IPS DF 6.9 (cell line): ENCODE measurements at regions not wholly inside any gene's neighbourhood (a gene's known extent, or its start where the extent isn't known, plus 50 kb on each side); places are given as distances from the start of the nearest gene placed in this dataset.

Experiments used
- DNase-seq: peaks from one replicate; pipeline ENCODE4 v3.0.0-alpha.2; 2013; ENCODE audit warnings: low read depth, low spot score
- H3K27ac ChIP-seq: one replicate; pipeline ENCODE4 v1.5.1; 2013; ENCODE audit warnings: low read length, control low read depth
- H3K27me3 ChIP-seq: 2 replicates; pipeline ENCODE4 v1.6.1; 2013; ENCODE audit warnings: mild to moderate bottlenecking, low read length; ENCODE audit not compliant: control insufficient read depth, insufficient read depth
- H3K36me3 ChIP-seq: 2 replicates; pipeline ENCODE4 v1.6.1; 2013; ENCODE audit warnings: low read length; ENCODE audit not compliant: control insufficient read depth, insufficient read depth
- H3K4me1 ChIP-seq: 2 replicates; pipeline ENCODE4 v1.6.1; 2013; ENCODE audit warnings: low read length; ENCODE audit not compliant: control insufficient read depth, insufficient read depth
- H3K4me3 ChIP-seq: 2 replicates; pipeline ENCODE4 v1.5.1; 2013; ENCODE audit warnings: mild to moderate bottlenecking, low read length
- H3K9me3 ChIP-seq: 2 replicates; pipeline ENCODE4 v1.6.1; 2013; ENCODE audit warnings: low read length, inconsistent platforms; ENCODE audit not compliant: control insufficient read depth, insufficient read depth
- WGBS: extraction: QIAGEN DNeasy Blood & Tissue Kit; methylation state at CpG from one replicate; pipeline ENCODE4 v1.1.7; 2013; ENCODE audit warnings: mixed read lengths, missing lambda C conversion rate; ENCODE audit not compliant: insufficient read length, insufficient coverage; 5-methylcytosine and 5-hydroxymethylcytosine counted together

DNA sequence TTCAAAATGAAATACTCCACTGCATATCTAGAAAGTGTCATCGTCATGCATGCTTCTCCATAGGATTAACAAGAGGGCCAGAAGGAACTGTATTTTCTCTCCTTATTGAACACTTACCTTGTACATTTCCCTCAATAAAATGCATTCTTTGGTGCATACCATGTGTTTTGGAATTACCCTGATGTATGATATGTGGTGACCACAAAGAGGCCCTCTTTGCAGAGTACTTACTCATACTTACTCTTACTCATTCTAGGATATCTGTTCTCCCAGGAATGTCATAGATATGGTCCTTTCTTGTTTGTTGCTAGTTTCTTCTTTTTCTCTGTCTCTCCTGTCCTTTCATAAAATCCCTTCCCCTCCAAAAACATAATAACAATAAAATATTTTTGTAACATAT is 1087.1 kb upstream of the POT1 start:
- no peak for DNase-seq
- Histone ChIP-seq H3K27ac (no peak overlapping the region), H3K36me3 (no peaks in the 10 kb centered on the region; the same call in 1 of the 2 replicates), H3K9me3 (no peaks in the 10 kb centered on the region), H3K4me1 (no peaks in the 10 kb centered on the region), H3K27me3 (no peaks in the 10 kb centered on the region), H3K4me3 (no peak overlapping the region)
- WGBS: no CpG with 5 or more reads among the region's 1 CpG

DNA sequence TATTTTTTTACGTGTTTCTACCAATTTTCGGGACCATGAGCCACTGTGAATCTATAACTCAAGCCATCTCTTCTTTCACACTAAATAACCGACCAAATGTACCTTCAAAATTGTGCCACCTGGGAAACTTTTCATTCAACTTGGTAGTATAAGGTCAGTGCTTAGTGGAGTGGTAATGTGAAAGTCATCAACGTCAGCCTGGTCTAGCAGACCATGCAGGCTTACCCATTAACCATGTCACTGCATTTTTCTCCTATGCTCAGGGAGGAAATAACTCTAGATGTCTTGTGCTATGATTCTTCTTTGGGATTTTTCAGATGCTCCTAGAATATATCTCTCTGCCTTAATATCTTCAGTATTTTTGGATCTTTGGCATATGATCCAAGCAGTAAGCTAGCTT is 1075.4 kb upstream of the POT1 start:
- Histone ChIP-seq H3K36me3 (no peaks in the 10 kb centered on the region), H3K4me1 (no peaks in the 10 kb centered on the region; the same call in 1 of the 2 replicates), H3K27ac (no peak overlapping the region), H3K27me3 (no peaks in the 10 kb centered on the region), H3K4me3 (no peak overlapping the region), H3K9me3 (no peaks in the 10 kb centered on the region)
- no peak for DNase-seq
- 100% methylated on average over 3 of the region's 4 CpGs for WGBS

GRCh38 chr7:126001349-126001748 is 1071.7 kb upstream of the POT1 start:
- H3K9me3 ChIP-seq: no peaks in the 10 kb centered on the region
- WGBS: no CpG with 5 or more reads among the region's 1 CpG
- no peak overlapping the region for H3K4me3 ChIP-seq
- H3K36me3 ChIP-seq: no peaks in the 10 kb centered on the region
- no peaks in the 10 kb centered on the region; the same call in 1 of the 2 replicates for H3K4me1 ChIP-seq
- no peaks in the 10 kb centered on the region for H3K27me3 ChIP-seq
- no peak for DNase-seq
- no peak overlapping the region for H3K27ac ChIP-seq

DNA sequence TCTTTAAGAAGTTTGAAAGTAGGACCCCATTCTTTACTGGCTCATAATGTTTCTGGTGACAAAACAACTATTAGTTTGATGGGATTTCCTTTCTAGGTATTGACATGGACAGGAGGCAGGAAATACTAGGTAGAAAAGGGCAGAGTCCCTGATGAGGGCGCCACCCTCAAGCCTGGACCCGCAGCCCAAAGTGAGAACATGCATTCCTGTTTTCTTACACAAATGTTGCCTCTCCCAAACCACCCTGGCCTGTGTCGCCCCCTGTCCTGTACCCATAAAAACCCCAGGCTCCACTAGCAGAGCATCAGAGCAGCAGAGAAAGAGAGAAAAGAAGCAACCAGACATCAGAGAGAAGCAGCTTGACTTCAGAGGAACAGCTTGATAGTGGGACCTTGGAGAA is 1055.2 kb upstream of the POT1 start:
- Histone ChIP-seq H3K27me3 (no peaks in the 10 kb centered on the region), H3K4me3 (no peak overlapping the region), H3K9me3 (no peaks in the 10 kb centered on the region), H3K4me1 (no peaks in the 10 kb centered on the region), H3K36me3 (0 out of 2 replicates have a peak, but pooled peaks cover 3% of the 10 kb centered on the region), H3K27ac (no peak overlapping the region)
- WGBS: no CpG with 5 or more reads among the region's 3 CpGs
- no peak for DNase-seq

- Histone ChIP-seq H3K27me3 (no peaks in the 10 kb centered on the region), H3K4me3 (no peak overlapping the region), H3K9me3 (no peaks in the 10 kb centered on the region), H3K27ac (no peak overlapping the region), H3K4me1 (no peaks in the 10 kb centered on the region), H3K36me3 (no peaks in the 10 kb centered on the region; the same call in 1 of the 2 replicates)
- no peak for DNase-seq
- WGBS: no CpG with 5 or more reads among the region's 2 CpGs
Observed at GRCh38 chr7:125971656-125972055, 1042.0 kb upstream of the POT1 start.

DNA sequence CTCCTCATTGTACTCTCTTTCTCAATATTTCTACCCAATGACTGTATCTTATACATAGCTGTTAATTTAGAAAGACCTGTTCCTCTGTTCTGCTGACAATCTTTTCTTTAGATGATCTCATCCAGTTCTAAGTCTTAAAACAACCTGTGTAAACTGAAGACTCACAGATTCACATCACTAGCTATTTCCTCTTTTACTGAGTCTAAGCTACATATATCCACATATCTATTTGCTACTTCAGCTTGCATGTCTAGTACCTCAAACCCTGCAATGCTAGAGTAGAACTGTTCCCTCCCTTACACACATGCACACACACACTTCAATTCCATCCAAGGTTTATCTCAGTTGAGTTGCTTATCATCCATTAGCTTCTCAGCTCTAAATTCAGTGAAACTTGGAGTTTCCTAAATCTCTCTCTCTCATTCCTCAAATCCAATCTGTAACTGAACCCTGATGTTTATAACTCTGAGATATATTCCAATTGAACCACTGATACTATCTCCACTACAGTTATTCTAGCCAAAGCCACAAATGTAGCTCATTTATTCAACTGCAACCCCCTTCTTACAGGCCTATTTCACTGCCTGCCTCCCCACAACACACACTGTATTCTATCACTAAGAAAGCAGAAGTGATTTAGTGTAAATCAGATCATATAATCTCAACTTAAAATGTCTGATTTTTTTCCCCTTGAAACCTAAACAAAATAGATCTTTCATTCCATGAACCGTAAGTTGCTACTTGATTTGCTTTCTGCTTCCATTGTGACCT is 1036.8 kb upstream of the POT1 start:
- WGBS: no CpG with 5 or more reads among the region's 1 CpG
- no peak for DNase-seq
- H3K27ac ChIP-seq: no peak overlapping the region
- H3K4me3 ChIP-seq: no peak overlapping the region
- H3K27me3 ChIP-seq: no peaks in the 10 kb centered on the region
- no peaks in the 10 kb centered on the region for H3K36me3 ChIP-seq
- no peaks in the 10 kb centered on the region for H3K9me3 ChIP-seq
- H3K4me1 ChIP-seq: no peaks in the 10 kb centered on the region

DNA sequence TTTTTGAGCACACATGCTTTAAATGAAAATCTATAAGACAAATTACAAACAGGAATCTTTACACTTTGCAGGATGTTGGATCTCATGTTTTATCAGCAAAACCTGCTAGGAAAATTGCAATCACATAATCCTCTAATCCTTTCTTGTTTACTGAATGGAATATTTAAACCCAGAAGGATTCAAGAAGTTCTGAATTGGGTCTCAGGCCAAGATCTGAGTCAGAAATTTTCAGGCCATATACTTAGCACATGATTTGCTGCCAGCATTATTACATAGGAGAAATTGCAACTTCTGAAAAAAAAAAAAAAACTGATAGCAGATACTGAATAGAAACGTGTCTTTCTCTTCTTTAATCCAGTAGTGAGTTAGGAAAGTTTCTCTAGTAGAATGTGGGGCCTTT is 1005.3 kb upstream of the POT1 start:
- H3K4me1 ChIP-seq: no peaks in the 10 kb centered on the region
- H3K27ac ChIP-seq: no peak overlapping the region
- no CpG with 5 or more reads among the region's 1 CpG for WGBS
- DNase-seq: no peak
- peaks cover 8% of the 10 kb centered on the region; the same call in 1 of the 2 replicates for H3K36me3 ChIP-seq
- no peaks in the 10 kb centered on the region for H3K27me3 ChIP-seq
- no peak overlapping the region for H3K4me3 ChIP-seq
- H3K9me3 ChIP-seq: no peaks in the 10 kb centered on the region

DNA sequence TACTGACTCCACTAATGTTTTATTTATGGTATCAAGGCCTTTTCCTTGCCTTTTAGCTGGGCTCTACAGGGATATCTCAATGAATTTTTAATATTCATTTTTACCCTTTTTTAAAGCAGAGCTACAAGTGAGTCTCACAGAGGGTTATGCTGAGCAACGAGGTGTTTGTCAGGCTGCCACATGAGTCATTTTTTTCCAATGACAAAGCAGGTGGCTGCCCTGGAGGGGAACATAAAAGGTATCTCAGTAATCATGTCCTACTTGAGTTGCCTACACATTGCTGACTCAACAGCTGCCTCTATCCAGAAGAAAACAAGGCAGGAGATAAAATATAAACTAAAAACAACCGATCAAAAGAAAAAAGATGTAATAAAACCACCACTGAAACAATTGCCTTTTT is 1004.9 kb upstream of the POT1 start:
- no peaks in the 10 kb centered on the region for H3K27me3 ChIP-seq
- H3K4me1 ChIP-seq: no peaks in the 10 kb centered on the region
- H3K36me3 ChIP-seq: peaks cover 8% of the 10 kb centered on the region; the same call in 1 of the 2 replicates
- H3K27ac ChIP-seq: no peak overlapping the region
- H3K4me3 ChIP-seq: no peak overlapping the region
- no peaks in the 10 kb centered on the region for H3K9me3 ChIP-seq
- no CpG with 5 or more reads among the region's 2 CpGs for WGBS
- no peak for DNase-seq

DNA sequence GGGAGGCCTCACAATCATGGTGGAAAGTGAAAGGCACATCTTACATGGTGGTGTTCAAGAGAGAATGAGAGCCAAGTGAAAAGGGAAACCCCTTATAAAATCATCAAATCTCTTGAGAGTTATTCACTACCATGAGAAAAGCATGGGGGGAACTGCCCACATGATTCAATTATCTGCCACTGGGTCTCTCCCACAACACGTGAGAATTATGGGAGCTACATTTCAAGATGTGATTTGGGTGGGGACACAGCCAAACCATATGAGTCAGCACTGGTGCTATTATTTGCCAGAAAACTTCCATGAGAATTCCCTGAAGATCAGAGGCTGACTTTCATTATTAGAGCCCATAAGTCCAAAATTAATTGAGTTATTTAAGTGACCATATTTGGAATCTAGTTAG is 1001.2 kb upstream of the POT1 start:
- Histone ChIP-seq H3K4me3 (no peak overlapping the region), H3K36me3 (peaks cover 2% of the 10 kb centered on the region; the same call in 1 of the 2 replicates), H3K27me3 (no peaks in the 10 kb centered on the region), H3K27ac (no peak overlapping the region), H3K4me1 (no peaks in the 10 kb centered on the region), H3K9me3 (no peaks in the 10 kb centered on the region)
- no peak for DNase-seq
- no CpG with 5 or more reads among the region's 1 CpG for WGBS

- Histone ChIP-seq H3K36me3 (peaks cover 2% of the 10 kb centered on the region; the same call in 1 of the 2 replicates), H3K27ac (no peak overlapping the region), H3K9me3 (no peaks in the 10 kb centered on the region), H3K4me3 (peak overlapping the region; percentile 1; the same call in 1 of the 2 replicates), H3K4me1 (no peaks in the 10 kb centered on the region), H3K27me3 (no peaks in the 10 kb centered on the region)
- DNase-seq: no peak
- WGBS: no CpG with 5 or more reads among the region's 4 CpGs
Observed at GRCh38 chr7:125927556-125927955, 997.9 kb upstream of the POT1 start.

- DNase-seq: no peak
- no peaks in the 10 kb centered on the region for H3K27me3 ChIP-seq
- WGBS: no CpG with 5 or more reads among the region's 1 CpG
- H3K4me1 ChIP-seq: no peaks in the 10 kb centered on the region
- peak overlapping the region; percentile 20; the same call in 1 of the 2 replicates for H3K4me3 ChIP-seq
- H3K36me3 ChIP-seq: peaks cover 2% of the 10 kb centered on the region; the same call in 1 of the 2 replicates
- no peak overlapping the region for H3K27ac ChIP-seq
- H3K9me3 ChIP-seq: no peaks in the 10 kb centered on the region
Observed at GRCh38 chr7:125926621-125927020, 997.0 kb upstream of the POT1 start.
